ENCODE measurements at regions not wholly inside any gene's neighbourhood (a gene's known extent, or its start where the extent isn't known, plus 50 kb on each side); places are given as distances from the start of the nearest gene placed in this dataset.

- Histone ChIP-seq H2AFZ (ENCODE audit: low read length) (no peak overlapping the region), H3K36me3 (ENCODE audit: insufficient read depth, low read length) (no peaks in the 10 kb centered on the region), H3K27ac (ENCODE audit: low read length) (no peak overlapping the region), H3K9me2 (replicated peaks; ENCODE audit: insufficient read depth, low read length) (no peaks in the 10 kb centered on the region), H3K4me2 (ENCODE audit: low read depth, low read length, poor library complexity, severe bottlenecking) (no peak overlapping the region), H3K9ac (ENCODE audit: low read length) (no peak overlapping the region), H3K9me3 (ENCODE audit: low read length) (no peaks in the 10 kb centered on the region), H4K20me1 (ENCODE audit: insufficient read depth, low read depth, low read length) (no peaks in the 10 kb centered on the region), H3K4me1 (ENCODE audit: low read length) (no peaks in the 10 kb centered on the region), H3K4me3 (ENCODE audit: low read length) (no peak overlapping the region), H3K79me2 (ENCODE audit: low read length) (no peaks in the 10 kb centered on the region), H3K27me3 (ENCODE audit: low read length) (no peaks in the 10 kb centered on the region)
- DNase-seq = no peak
Observed at GRCh38 chr1:87165177-87165576, 163.5 kb upstream of the LMO4 start.

- H3K27me3 ChIP-seq (ENCODE audit: low read length) = no peaks in the 10 kb centered on the region
- no peaks in the 10 kb centered on the region for H3K36me3 ChIP-seq (ENCODE audit: insufficient read depth, low read length)
- no peak overlapping the region for H3K9ac ChIP-seq (ENCODE audit: low read length)
- no peaks in the 10 kb centered on the region for H3K79me2 ChIP-seq (ENCODE audit: low read length)
- H3K27ac ChIP-seq (ENCODE audit: low read length) = no peak overlapping the region
- no peak overlapping the region for H3K4me2 ChIP-seq (ENCODE audit: low read depth, low read length, poor library complexity, severe bottlenecking)
- H3K4me1 ChIP-seq (ENCODE audit: low read length) = no peaks in the 10 kb centered on the region
- H2AFZ ChIP-seq (ENCODE audit: low read length) = no peak overlapping the region
- DNase-seq = no peak
- no peak overlapping the region for H3K4me3 ChIP-seq (ENCODE audit: low read length)
- no peaks in the 10 kb centered on the region for H4K20me1 ChIP-seq (ENCODE audit: insufficient read depth, low read depth, low read length)
- H3K9me2 ChIP-seq (replicated peaks; ENCODE audit: insufficient read depth, low read length) = no peaks in the 10 kb centered on the region
- no peaks in the 10 kb centered on the region for H3K9me3 ChIP-seq (ENCODE audit: low read length)
Observed at GRCh38 chr1:87167157-87167789, 161.4 kb upstream of the LMO4 start.

- H3K4me3 ChIP-seq (ENCODE audit: low read length) = no peak overlapping the region
- H3K27ac ChIP-seq (ENCODE audit: low read length) = no peak overlapping the region
- no peaks in the 10 kb centered on the region for H3K79me2 ChIP-seq (ENCODE audit: low read length)
- no peaks in the 10 kb centered on the region for H3K27me3 ChIP-seq (ENCODE audit: low read length)
- H3K9me2 ChIP-seq (replicated peaks; ENCODE audit: insufficient read depth, low read length) = no peaks in the 10 kb centered on the region
- no peaks in the 10 kb centered on the region for H3K36me3 ChIP-seq (ENCODE audit: insufficient read depth, low read length)
- no peak for DNase-seq
- H2AFZ ChIP-seq (ENCODE audit: low read length) = no peak overlapping the region
- no peaks in the 10 kb centered on the region for H3K4me1 ChIP-seq (ENCODE audit: low read length)
- H4K20me1 ChIP-seq (ENCODE audit: insufficient read depth, low read depth, low read length) = no peaks in the 10 kb centered on the region
- H3K4me2 ChIP-seq (ENCODE audit: low read depth, low read length, poor library complexity, severe bottlenecking) = no peak overlapping the region
- no peaks in the 10 kb centered on the region for H3K9me3 ChIP-seq (ENCODE audit: low read length)
- no peak overlapping the region for H3K9ac ChIP-seq (ENCODE audit: low read length)
Observed at GRCh38 chr1:87167848-87168525, 160.7 kb upstream of the LMO4 start.

- no peak overlapping the region for H3K4me3 ChIP-seq (ENCODE audit: low read length)
- H3K4me1 ChIP-seq (ENCODE audit: low read length) = no peaks in the 10 kb centered on the region
- H2AFZ ChIP-seq (ENCODE audit: low read length) = no peak overlapping the region
- H3K79me2 ChIP-seq (ENCODE audit: low read length) = no peaks in the 10 kb centered on the region
- H3K36me3 ChIP-seq (ENCODE audit: insufficient read depth, low read length) = no peaks in the 10 kb centered on the region
- no peaks in the 10 kb centered on the region for H3K9me2 ChIP-seq (replicated peaks; ENCODE audit: insufficient read depth, low read length)
- no peaks in the 10 kb centered on the region for H3K9me3 ChIP-seq (ENCODE audit: low read length)
- H3K4me2 ChIP-seq (ENCODE audit: low read depth, low read length, poor library complexity, severe bottlenecking) = no peak overlapping the region
- no peak overlapping the region for H3K9ac ChIP-seq (ENCODE audit: low read length)
- DNase-seq = no peak
- no peaks in the 10 kb centered on the region for H3K27me3 ChIP-seq (ENCODE audit: low read length)
- no peak overlapping the region for H3K27ac ChIP-seq (ENCODE audit: low read length)
- no peaks in the 10 kb centered on the region for H4K20me1 ChIP-seq (ENCODE audit: insufficient read depth, low read depth, low read length)
Observed at GRCh38 chr1:87169263-87169910, 159.3 kb upstream of the LMO4 start.

- Histone ChIP-seq H3K27ac (ENCODE audit: low read length) (no peak overlapping the region), H3K4me3 (ENCODE audit: low read length) (no peak overlapping the region), H4K20me1 (ENCODE audit: insufficient read depth, low read depth, low read length) (no peaks in the 10 kb centered on the region), H3K79me2 (ENCODE audit: low read length) (no peaks in the 10 kb centered on the region), H2AFZ (ENCODE audit: low read length) (no peak overlapping the region), H3K9me2 (replicated peaks; ENCODE audit: insufficient read depth, low read length) (no peaks in the 10 kb centered on the region), H3K9ac (ENCODE audit: low read length) (no peak overlapping the region), H3K4me1 (ENCODE audit: low read length) (no peaks in the 10 kb centered on the region), H3K9me3 (ENCODE audit: low read length) (no peaks in the 10 kb centered on the region), H3K36me3 (ENCODE audit: insufficient read depth, low read length) (no peaks in the 10 kb centered on the region), H3K4me2 (ENCODE audit: low read depth, low read length, poor library complexity, severe bottlenecking) (no peak overlapping the region), H3K27me3 (ENCODE audit: low read length) (no peaks in the 10 kb centered on the region)
- no peak for DNase-seq
Observed at GRCh38 chr1:87170157-87170556, 158.5 kb upstream of the LMO4 start.

- Histone ChIP-seq H3K79me2 (ENCODE audit: low read length) (no peaks in the 10 kb centered on the region), H3K9ac (ENCODE audit: low read length) (no peak overlapping the region), H4K20me1 (ENCODE audit: insufficient read depth, low read depth, low read length) (no peaks in the 10 kb centered on the region), H3K27me3 (ENCODE audit: low read length) (no peaks in the 10 kb centered on the region), H3K4me2 (ENCODE audit: low read depth, low read length, poor library complexity, severe bottlenecking) (no peak overlapping the region), H3K4me1 (ENCODE audit: low read length) (peaks cover 3% of the 10 kb centered on the region), H3K9me3 (ENCODE audit: low read length) (no peaks in the 10 kb centered on the region), H2AFZ (ENCODE audit: low read length) (no peak overlapping the region), H3K36me3 (ENCODE audit: insufficient read depth, low read length) (no peaks in the 10 kb centered on the region), H3K4me3 (ENCODE audit: low read length) (no peak overlapping the region), H3K27ac (ENCODE audit: low read length) (no peak overlapping the region), H3K9me2 (replicated peaks; ENCODE audit: insufficient read depth, low read length) (no peaks in the 10 kb centered on the region)
- DNase-seq = no peak
Observed at GRCh38 chr1:87170931-87171598, 157.6 kb upstream of the LMO4 start.

GRCh38 chr1:87173231-87173630 is 155.4 kb upstream of the LMO4 start:
- no peaks in the 10 kb centered on the region for H3K27me3 ChIP-seq (ENCODE audit: low read length)
- H3K79me2 ChIP-seq (ENCODE audit: low read length) = no peaks in the 10 kb centered on the region
- peaks cover 11% of the 10 kb centered on the region for H3K4me1 ChIP-seq (ENCODE audit: low read length)
- no peaks in the 10 kb centered on the region for H3K36me3 ChIP-seq (ENCODE audit: insufficient read depth, low read length)
- no peak for DNase-seq
- H3K4me2 ChIP-seq (ENCODE audit: low read depth, low read length, poor library complexity, severe bottlenecking) = no peak overlapping the region
- H3K9me3 ChIP-seq (ENCODE audit: low read length) = no peaks in the 10 kb centered on the region
- H4K20me1 ChIP-seq (ENCODE audit: insufficient read depth, low read depth, low read length) = no peaks in the 10 kb centered on the region
- no peak overlapping the region for H2AFZ ChIP-seq (ENCODE audit: low read length)
- no peak overlapping the region for H3K27ac ChIP-seq (ENCODE audit: low read length)
- H3K9me2 ChIP-seq (replicated peaks; ENCODE audit: insufficient read depth, low read length) = no peaks in the 10 kb centered on the region
- no peak overlapping the region for H3K4me3 ChIP-seq (ENCODE audit: low read length)
- no peak overlapping the region for H3K9ac ChIP-seq (ENCODE audit: low read length)

- Histone ChIP-seq H3K4me2 (ENCODE audit: low read depth, low read length, poor library complexity, severe bottlenecking) (no peak overlapping the region), H3K4me1 (ENCODE audit: low read length) (peaks cover 22% of the 10 kb centered on the region), H3K4me3 (ENCODE audit: low read length) (no peak overlapping the region), H3K79me2 (ENCODE audit: low read length) (no peaks in the 10 kb centered on the region), H3K9ac (ENCODE audit: low read length) (no peak overlapping the region), H3K9me3 (ENCODE audit: low read length) (no peaks in the 10 kb centered on the region), H3K9me2 (replicated peaks; ENCODE audit: insufficient read depth, low read length) (no peaks in the 10 kb centered on the region), H3K27me3 (ENCODE audit: low read length) (no peaks in the 10 kb centered on the region), H3K27ac (ENCODE audit: low read length) (no peak overlapping the region), H3K36me3 (ENCODE audit: insufficient read depth, low read length) (no peaks in the 10 kb centered on the region), H2AFZ (ENCODE audit: low read length) (no peak overlapping the region), H4K20me1 (ENCODE audit: insufficient read depth, low read depth, low read length) (no peaks in the 10 kb centered on the region)
- DNase-seq = no peak
Observed at GRCh38 chr1:87174724-87175245, 153.9 kb upstream of the LMO4 start.

All from Karpas-422 (cell line).